Esophagus muscularis mucosa (tissue), 4 donors: ENCODE measurements at regions not wholly inside any gene's neighbourhood (a gene's known extent, or its start where the extent isn't known, plus 50 kb on each side); places are given as distances from the start of the nearest gene placed in this dataset.

ENCODE experiments used
- EP300 ChIP-seq: sonication (generic); formaldehyde crosslinking; IDR thresholded peaks from one replicate; pipeline ENCODE4 v1.6.1; 2017; ENCODE audit warnings: antibody characterized with exemption
- POLR2A ChIP-seq: fragments of 450-650 bp; IDR thresholded peaks from one replicate; pipeline ENCODE4 v1.6.1; 2017; ENCODE audit warnings: antibody characterized with exemption, moderate library complexity, mild to moderate bottlenecking, low read depth
- POLR2AphosphoS5 ChIP-seq, 2 donors: sonication (generic); formaldehyde crosslinking; IDR thresholded peaks; one replicate each; pipeline ENCODE4 v1.6.1; 2017; ENCODE audit warnings: antibody characterized with exemption in 2 of 2
- TF ChIP-seq, protein P1 (sequence below), 3 experiments: fragments of 200-600 bp in 2 of 3; fragments of 450-650 bp in 1 of 3; sonication (generic) in 2 of 3; IDR thresholded peaks; one replicate each; pipeline ENCODE4 v1.5.1; 2017 to 2019; ENCODE audit warnings: antibody characterized with exemption in 3 of 3, mild to moderate bottlenecking in 2 of 3, moderate library complexity in 1 of 3

DNA sequence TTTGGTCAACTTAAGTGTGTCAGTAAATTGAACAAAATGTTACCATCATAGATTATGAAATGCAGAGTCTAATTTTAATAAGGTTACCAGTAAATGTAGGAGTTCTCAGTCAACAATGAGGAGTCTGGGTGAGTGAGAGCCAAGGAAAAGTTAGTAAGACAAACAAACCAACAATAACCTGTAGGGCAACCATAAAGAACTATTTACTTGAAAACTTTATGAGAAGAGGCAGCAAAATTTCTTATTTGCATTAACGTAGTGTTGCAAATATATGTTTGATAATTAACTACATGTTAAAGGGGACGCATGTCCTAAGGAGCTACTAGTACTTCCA is 131.1 kb upstream of the SOX4 start:
- no peak for TF ChIP-seq POLR2A
- TF ChIP-seq POLR2AphosphoS5 (IDR thresholded peaks at IDR 0.05), result no peak
- TF ChIP-seq, protein P1, sequence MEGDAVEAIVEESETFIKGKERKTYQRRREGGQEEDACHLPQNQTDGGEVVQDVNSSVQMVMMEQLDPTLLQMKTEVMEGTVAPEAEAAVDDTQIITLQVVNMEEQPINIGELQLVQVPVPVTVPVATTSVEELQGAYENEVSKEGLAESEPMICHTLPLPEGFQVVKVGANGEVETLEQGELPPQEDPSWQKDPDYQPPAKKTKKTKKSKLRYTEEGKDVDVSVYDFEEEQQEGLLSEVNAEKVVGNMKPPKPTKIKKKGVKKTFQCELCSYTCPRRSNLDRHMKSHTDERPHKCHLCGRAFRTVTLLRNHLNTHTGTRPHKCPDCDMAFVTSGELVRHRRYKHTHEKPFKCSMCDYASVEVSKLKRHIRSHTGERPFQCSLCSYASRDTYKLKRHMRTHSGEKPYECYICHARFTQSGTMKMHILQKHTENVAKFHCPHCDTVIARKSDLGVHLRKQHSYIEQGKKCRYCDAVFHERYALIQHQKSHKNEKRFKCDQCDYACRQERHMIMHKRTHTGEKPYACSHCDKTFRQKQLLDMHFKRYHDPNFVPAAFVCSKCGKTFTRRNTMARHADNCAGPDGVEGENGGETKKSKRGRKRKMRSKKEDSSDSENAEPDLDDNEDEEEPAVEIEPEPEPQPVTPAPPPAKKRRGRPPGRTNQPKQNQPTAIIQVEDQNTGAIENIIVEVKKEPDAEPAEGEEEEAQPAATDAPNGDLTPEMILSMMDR (IDR thresholded peaks at IDR 0.05), result no peak
- TF ChIP-seq EP300, result no peak
